Memory B cell (primary cell): ENCODE measurements at regions not wholly inside any gene's neighbourhood (a gene's known extent, or its start where the extent isn't known, plus 50 kb on each side); places are given as distances from the start of the nearest gene placed in this dataset.

ENCODE experiments used
- ATAC-seq: fragments of 150-1000 bp; cut with Tn5 transposase; 2 replicates; pipeline ENCODE4 v1.10.0; 2021; ENCODE audit warnings: low read depth, mild to moderate bottlenecking, moderate library complexity
- DNase-seq, 2 donors: peaks; one replicate each; pipeline ENCODE4 v3.0.0; 2022; ENCODE audit warnings: low spot score in 2 of 2
- H3K27ac Mint-ChIP-seq: one replicate; pipeline ENCODE4 v1.8.0; 2022; ENCODE audit warnings: mild to moderate bottlenecking, moderate library complexity, mixed read lengths
- H3K27me3 Mint-ChIP-seq: one replicate; pipeline ENCODE4 v1.8.0; 2022; ENCODE audit warnings: mixed read lengths
- H3K36me3 Mint-ChIP-seq: one replicate; pipeline ENCODE4 v1.8.0; 2022; ENCODE audit warnings: mild to moderate bottlenecking, mixed read lengths
- H3K4me1 Mint-ChIP-seq: one replicate; pipeline ENCODE4 v1.8.0; 2022; ENCODE audit warnings: mixed read lengths
- H3K4me3 Mint-ChIP-seq: one replicate; pipeline ENCODE4 v1.8.0; 2022; ENCODE audit warnings: mild to moderate bottlenecking, moderate library complexity, mixed read lengths
- H3K9me3 Mint-ChIP-seq: one replicate; pipeline ENCODE4 v1.8.0; 2022; ENCODE audit warnings: mixed read lengths

DNA sequence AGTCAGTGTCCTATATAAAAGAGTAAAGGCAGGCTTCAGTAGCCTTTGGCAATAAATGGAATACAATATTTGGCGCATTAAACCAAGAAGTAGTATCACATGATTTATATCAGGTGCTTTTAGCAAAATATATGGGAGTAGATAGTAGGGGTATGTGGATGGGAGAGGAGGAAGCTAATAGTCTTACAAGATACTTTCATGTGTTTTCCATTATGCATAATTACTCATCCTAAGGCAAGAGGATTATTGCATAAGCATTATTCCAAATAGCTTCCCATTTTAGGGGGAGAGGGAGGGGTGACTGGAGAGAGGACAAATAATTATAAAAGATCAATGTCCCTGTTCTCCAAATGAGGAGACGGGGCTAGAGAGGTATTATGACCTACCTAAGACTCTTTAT is 104.3 kb downstream of the DUSP6 start:
- DNase-seq (no peak), ATAC-seq (no peak)
- H3K27ac Mint-ChIP-seq, result no peak overlapping the region
- no peaks in the 10 kb centered on the region for H3K9me3 Mint-ChIP-seq
- no peaks in the 10 kb centered on the region for H3K36me3 Mint-ChIP-seq
- H3K4me3 Mint-ChIP-seq, result no peak overlapping the region
- peaks cover 12% of the 10 kb centered on the region for H3K27me3 Mint-ChIP-seq
- H3K4me1 Mint-ChIP-seq, result peaks cover 15% of the 10 kb centered on the region

DNA sequence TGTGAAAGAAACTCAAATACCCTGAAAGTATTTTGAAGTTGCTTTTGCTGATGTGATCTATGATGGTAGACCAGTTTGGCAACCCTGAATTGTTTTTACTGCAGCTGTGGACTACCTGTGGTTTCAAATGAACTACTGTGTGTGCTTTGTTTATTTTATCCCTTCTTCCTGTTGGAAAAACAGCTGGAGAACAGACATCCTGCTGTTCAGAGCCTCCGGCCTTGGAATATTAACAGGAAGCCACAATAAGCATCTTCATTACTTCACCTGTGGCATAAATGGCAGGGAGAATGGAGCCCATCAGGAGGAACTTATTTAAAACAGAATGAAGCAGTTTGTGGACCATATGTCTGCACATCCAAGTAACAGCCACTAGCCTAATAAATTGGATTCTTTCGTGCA is 104.8 kb downstream of the DUSP6 start:
- Mint-ChIP-seq H3K36me3 (no peaks in the 10 kb centered on the region), H3K27ac (no peak overlapping the region), H3K27me3 (peaks cover 12% of the 10 kb centered on the region), H3K9me3 (no peaks in the 10 kb centered on the region), H3K4me3 (no peak overlapping the region), H3K4me1 (peaks cover 15% of the 10 kb centered on the region)
- ATAC-seq, result no peak
- no peak for DNase-seq

DNA sequence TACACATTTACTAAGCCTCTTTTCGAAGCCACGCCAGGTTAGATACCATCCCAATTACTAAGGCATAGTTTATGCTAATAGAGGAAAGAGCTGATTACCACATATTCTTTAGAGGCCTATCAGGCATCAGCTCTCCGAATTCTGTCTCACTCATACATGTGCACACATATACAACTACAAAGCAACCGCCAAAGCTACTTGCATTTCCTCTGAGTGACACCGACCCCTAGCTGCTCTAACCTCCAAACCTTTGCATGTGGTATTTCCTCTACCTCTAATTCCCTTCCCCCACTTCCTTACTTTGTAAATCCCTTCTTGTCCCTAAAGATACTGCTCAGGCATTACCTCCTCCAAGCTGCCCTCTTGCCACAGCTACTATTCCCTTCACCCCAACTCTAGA is 107.2 kb downstream of the DUSP6 start:
- DNase-seq (no peak), ATAC-seq (peak; percentile 69)
- H3K36me3 Mint-ChIP-seq, result no peaks in the 10 kb centered on the region
- H3K4me3 Mint-ChIP-seq, result no peak overlapping the region
- no peak overlapping the region for H3K27ac Mint-ChIP-seq
- H3K4me1 Mint-ChIP-seq, result peaks cover 15% of the 10 kb centered on the region
- H3K9me3 Mint-ChIP-seq, result no peaks in the 10 kb centered on the region
- peaks cover 12% of the 10 kb centered on the region for H3K27me3 Mint-ChIP-seq

DNA sequence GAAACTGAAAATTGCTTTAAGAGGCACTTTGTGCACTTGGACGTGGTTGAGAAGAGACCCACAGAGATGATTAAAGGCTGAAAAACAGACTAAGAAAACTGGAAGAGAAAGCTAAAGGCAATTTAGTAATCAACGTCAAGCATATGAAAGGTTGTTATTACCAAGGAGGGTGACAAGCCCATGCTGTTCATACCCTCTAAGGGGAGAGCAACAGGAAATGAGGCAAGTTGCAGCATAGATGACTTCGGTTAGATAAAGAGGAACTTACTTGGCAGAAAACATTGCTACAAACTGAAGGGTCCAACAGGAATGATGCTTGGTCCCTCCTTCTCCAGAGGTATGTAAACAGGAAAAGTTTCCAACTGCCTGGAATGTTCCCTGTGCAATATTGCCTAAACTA is 107.8 kb downstream of the DUSP6 start:
- H3K27me3 Mint-ChIP-seq, result peaks cover 12% of the 10 kb centered on the region
- H3K4me3 Mint-ChIP-seq, result no peak overlapping the region

DNA sequence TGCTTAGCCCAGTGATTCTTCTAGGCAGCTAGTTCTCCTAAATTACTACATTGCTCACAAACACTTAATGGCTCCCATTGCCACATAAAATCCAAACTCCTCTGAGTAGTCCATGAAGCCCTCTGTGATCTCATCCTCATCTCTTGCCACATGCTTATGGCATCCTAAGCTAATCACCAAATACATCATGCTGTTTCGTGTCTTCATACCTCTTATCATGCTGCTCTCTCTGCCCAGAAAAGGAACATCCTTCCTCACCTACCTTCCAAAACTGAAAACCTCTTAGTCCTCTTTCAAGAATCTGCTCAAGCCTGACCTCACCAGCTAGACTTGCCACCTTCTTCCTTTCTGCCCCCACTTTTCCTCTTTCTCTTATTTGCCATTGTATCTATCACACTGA is 108.5 kb downstream of the DUSP6 start:
- H3K4me3 Mint-ChIP-seq, result no peak overlapping the region

More for the DNA sequence above, 107.8 kb downstream of the DUSP6 start:
- Mint-ChIP-seq H3K36me3 (no peaks in the 10 kb centered on the region), H3K9me3 (no peaks in the 10 kb centered on the region), H3K4me1 (peaks cover 15% of the 10 kb centered on the region), H3K27ac (no peak overlapping the region)
- DNase-seq (no peak), ATAC-seq (peak; percentile 78)

DNA sequence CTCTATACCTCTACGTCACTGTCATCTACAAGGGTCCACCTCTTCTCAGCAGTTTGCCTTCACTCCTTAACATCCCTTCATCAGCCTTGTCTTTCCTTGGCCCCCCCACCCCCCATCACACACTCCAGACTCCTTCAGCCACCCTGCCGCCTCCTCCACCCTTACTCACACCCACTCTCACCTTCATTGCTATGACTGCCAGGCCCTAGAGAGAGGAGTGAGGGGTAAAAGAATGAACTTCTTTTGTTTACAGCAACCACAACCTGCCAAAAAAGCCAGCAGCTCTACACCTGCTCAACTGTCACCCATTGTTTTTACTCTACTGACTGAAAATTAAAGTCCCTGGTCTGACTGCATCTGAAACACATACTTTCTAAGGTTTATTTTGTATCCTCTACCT is 112.8 kb downstream of the DUSP6 start:
- Mint-ChIP-seq H3K27me3 (peaks cover 14% of the 10 kb centered on the region), H3K9me3 (peaks cover 3% of the 10 kb centered on the region), H3K27ac (no peak overlapping the region), H3K4me1 (peaks cover 20% of the 10 kb centered on the region), H3K36me3 (no peaks in the 10 kb centered on the region), H3K4me3 (no peak overlapping the region)
- no peak for DNase-seq
- no peak for ATAC-seq

More for the DNA sequence above, 108.5 kb downstream of the DUSP6 start:
- DNase-seq (no peak), ATAC-seq (no peak)
- Mint-ChIP-seq H3K4me1 (peaks cover 15% of the 10 kb centered on the region), H3K36me3 (no peaks in the 10 kb centered on the region), H3K9me3 (no peaks in the 10 kb centered on the region), H3K27me3 (peaks cover 12% of the 10 kb centered on the region), H3K27ac (no peak overlapping the region)

DNA sequence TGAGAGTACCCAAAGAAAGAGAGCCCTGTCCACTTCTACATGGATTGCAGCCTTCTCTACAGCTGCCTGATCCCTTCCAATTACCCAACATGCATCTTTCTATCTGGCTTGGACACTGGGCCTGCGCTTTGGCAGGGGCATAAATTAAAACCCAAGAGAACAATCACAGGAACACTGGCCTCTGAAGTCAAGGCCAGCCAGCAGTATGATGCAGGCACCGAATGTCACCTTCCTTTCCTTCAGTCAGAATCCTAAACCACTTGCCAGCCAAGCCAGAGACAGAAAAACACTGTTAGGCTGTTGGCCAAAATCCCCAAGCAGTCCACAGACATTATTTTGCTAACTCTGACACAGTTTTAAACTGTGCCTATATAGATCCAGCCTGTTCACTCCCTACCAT is 113.7 kb downstream of the DUSP6 start:
- Mint-ChIP-seq H3K4me3 (no peak overlapping the region), H3K4me1 (peaks cover 12% of the 10 kb centered on the region), H3K27me3 (peaks cover 11% of the 10 kb centered on the region), H3K27ac (no peak overlapping the region), H3K36me3 (no peaks in the 10 kb centered on the region), H3K9me3 (peaks cover 3% of the 10 kb centered on the region)
- no peak for DNase-seq
- ATAC-seq, result no peak

DNA sequence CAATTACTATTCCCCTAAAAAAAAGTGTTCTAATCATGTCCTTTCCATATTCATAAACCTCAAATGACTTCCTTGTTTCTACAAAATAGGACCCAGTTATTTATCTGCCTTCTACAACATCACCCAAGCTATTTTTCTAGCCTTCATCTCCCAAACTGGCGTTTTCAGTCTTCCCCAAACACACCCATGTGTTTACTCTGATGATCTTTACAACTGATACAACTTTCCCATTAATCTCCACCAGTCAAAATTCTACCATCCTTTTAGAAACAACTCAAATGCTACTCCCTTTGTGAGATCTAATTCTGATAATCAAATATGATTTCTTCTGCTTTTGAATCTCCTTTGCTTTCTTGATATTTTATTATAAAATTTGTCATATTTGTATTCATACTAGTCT is 114.5 kb downstream of the DUSP6 start:
- Mint-ChIP-seq H3K4me1 (peaks cover 11% of the 10 kb centered on the region), H3K27me3 (peaks cover 10% of the 10 kb centered on the region), H3K9me3 (peaks cover 3% of the 10 kb centered on the region), H3K4me3 (no peak overlapping the region), H3K36me3 (no peaks in the 10 kb centered on the region), H3K27ac (no peak overlapping the region)
- DNase-seq (no peak), ATAC-seq (no peak)

DNA sequence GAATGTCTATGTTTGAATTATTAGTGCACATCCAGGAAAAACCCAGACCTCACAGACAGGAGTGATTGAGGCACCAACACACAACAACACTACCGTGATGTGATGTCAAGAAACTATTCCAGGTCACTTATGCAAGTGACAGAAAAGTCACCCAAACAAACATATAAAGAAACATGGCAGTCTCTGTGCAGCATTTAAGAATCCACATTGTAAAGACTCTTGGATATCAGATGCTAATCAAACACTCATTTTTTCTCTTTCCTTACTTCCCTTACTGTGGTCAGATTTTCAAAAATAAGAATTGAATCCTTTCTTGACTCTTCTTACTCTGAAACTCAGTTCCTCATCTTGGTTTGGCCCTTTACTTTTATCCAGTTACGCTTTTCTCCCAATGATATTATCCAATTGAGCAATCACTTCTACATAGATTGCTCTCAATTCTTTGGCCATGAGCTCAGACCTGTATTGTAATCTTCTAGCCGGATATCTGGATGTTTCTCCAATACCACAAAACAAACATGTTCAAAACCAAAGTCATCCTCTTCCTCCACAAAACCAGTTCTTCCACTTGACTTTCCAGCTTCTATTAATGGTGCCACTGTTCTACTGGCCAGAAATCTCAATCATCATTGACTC is 115.4 kb downstream of the DUSP6 start:
- Mint-ChIP-seq H3K36me3 (no peaks in the 10 kb centered on the region), H3K9me3 (peaks cover 3% of the 10 kb centered on the region), H3K27me3 (peaks cover 10% of the 10 kb centered on the region), H3K4me3 (no peak overlapping the region), H3K27ac (no peak overlapping the region), H3K4me1 (peaks cover 11% of the 10 kb centered on the region)
- DNase-seq, result no peak
- no peak for ATAC-seq

DNA sequence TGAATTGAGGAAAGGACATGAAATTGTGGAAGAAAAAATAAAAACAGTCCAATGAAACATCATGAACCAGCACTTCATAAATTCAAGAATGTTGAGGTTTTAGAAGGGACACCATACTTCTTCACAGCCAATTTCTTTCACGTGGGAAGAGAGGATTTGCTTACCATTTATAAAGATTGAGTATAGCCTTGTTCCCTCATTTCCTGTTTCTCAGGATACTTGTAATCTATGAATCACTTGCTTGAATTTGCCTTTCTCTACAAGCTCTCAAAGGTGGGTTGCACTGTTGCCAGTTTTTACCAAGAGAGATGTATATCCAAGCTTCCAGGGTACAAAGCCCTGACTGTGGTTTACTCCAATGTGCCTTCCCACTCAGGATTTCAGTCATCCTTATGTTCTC is 116.1 kb downstream of the DUSP6 start:
- H3K9me3 Mint-ChIP-seq, result peaks cover 3% of the 10 kb centered on the region
- H3K36me3 Mint-ChIP-seq, result no peaks in the 10 kb centered on the region
- H3K4me1 Mint-ChIP-seq, result peaks cover 11% of the 10 kb centered on the region
- DNase-seq, result no peak
- no peak for ATAC-seq
- no peak overlapping the region for H3K4me3 Mint-ChIP-seq
- peaks cover 10% of the 10 kb centered on the region for H3K27me3 Mint-ChIP-seq
- no peak overlapping the region for H3K27ac Mint-ChIP-seq

DNA sequence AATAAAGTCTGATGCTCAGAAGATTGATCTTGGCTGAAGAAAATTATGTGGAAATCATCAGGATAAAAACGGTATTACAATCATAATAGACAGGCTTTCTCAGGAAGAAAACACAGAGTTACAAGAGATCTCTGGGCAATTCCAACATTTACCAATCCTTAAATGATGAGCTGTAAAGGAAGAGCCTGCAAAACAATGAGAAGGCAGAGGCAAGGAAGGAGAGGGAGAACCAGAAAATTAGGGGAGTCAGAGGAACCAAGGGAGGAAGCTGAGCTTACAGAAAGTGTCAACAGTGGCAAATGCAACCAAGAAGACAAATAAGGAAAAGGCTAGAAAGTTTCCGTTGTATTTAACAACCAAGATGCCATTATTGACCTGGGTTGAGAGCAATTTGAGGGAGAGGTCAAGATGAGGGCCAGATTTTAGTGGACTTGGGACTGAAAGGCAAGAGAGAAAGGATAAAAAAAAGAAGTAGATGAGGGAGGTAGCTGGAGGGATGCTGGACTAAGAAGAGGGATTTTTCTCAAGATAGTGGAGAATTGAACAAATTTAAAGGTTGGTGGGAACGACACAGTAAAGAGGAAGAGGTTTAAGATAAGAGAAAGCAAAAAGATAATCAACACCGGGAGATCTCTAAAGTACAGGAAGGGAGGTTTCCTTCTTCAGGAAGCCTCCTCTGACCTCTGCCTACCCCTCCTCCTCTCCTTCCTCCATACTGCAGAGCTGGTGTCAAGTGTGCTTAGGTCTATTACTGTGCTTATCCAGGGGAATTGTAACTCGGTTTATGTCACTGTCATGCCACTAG is 116.9 kb downstream of the DUSP6 start:
- ATAC-seq (no peak), DNase-seq (no peak)
- peak overlapping the region; percentile 2 for H3K27ac Mint-ChIP-seq
- H3K27me3 Mint-ChIP-seq, result peaks cover 10% of the 10 kb centered on the region
- H3K36me3 Mint-ChIP-seq, result no peaks in the 10 kb centered on the region
- H3K9me3 Mint-ChIP-seq, result peaks cover 3% of the 10 kb centered on the region
- H3K4me1 Mint-ChIP-seq, result peaks cover 11% of the 10 kb centered on the region
- H3K4me3 Mint-ChIP-seq, result no peak overlapping the region

DNA sequence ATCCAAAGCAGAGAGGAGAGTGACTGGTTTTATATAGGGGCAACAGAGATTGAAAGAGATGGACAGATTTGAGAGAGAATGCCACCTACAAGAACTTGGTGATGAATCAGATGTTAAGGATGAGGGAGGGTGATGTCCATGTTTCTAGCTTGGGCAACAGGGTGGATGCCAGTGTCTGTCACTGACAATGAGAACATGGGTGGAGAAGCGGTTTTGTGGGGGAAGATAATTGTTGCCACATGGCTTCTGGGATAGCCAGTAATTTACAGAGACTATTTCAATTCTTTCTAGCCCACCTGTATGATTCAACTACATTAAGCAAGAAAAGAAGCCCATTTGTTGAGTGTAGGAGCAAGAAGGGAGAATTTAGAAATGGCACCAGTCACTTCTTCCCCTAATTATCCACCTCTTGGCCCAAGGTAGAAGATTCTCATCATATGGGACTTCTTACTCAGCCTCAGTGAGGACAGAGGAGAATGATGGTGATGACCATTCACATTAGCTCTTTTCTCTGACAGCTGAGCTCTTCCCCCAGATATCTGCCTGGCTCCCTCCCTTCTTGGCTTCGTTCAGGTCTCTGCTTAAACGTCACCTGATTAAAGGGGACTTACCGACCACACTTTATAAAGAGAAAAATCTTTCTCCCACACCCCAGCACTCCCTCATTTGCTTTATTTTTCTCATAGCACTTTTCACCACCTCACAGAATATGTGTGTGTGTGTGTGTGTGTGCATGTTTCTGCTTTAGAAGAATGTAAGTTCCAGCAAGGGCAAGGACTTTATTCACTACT is 117.8 kb downstream of the DUSP6 start:
- peaks cover 11% of the 10 kb centered on the region for H3K4me1 Mint-ChIP-seq
- ATAC-seq (no peak), DNase-seq (no peak)
- H3K36me3 Mint-ChIP-seq, result no peaks in the 10 kb centered on the region
- H3K27me3 Mint-ChIP-seq, result peaks cover 10% of the 10 kb centered on the region
- H3K27ac Mint-ChIP-seq, result no peak overlapping the region
- peaks cover 3% of the 10 kb centered on the region for H3K9me3 Mint-ChIP-seq
- no peak overlapping the region for H3K4me3 Mint-ChIP-seq

DNA sequence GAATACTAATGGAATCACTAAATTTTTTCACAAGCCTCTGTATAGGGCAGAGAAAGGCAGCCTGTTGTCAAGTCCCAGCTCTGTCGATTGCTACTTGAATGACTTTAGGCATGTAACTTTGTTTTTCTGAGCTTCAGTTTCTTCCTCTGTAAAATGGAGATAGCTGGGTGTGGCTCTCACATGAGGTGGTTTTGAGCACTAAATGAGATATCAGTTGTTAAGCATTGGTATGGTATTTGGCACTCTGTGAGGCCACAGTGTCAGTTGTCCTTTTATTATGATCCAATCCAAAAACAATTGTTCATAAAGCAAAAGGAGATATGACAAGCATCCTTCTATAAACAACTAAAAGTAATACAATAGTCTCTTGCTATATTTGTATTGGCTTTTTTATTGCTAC is 120.6 kb downstream of the DUSP6 start:
- no peak overlapping the region for H3K4me3 Mint-ChIP-seq
- H3K9me3 Mint-ChIP-seq, result no peaks in the 10 kb centered on the region
- DNase-seq (no peak), ATAC-seq (no peak)
- no peak overlapping the region for H3K27ac Mint-ChIP-seq
- peaks cover 8% of the 10 kb centered on the region for H3K4me1 Mint-ChIP-seq
- H3K27me3 Mint-ChIP-seq, result peaks cover 7% of the 10 kb centered on the region
- H3K36me3 Mint-ChIP-seq, result no peaks in the 10 kb centered on the region
